HL-60 (cell line): ENCODE measurements at regions not wholly inside any gene's neighbourhood (a gene's known extent, or its start where the extent isn't known, plus 50 kb on each side); places are given as distances from the start of the nearest gene placed in this dataset.

Source experiments
- GABPA ChIP-seq: IDR thresholded peaks from 2 replicates; pipeline ENCODE4 v1.6.1; 2012; ENCODE audit warnings: low read depth
- TF ChIP-seq, protein P1 (sequence below): IDR thresholded peaks from one replicate; pipeline ENCODE4 v1.5.1; 2011; ENCODE audit warnings: low read length, control low read depth, inconsistent platforms; ENCODE audit not compliant: insufficient read depth

DNA sequence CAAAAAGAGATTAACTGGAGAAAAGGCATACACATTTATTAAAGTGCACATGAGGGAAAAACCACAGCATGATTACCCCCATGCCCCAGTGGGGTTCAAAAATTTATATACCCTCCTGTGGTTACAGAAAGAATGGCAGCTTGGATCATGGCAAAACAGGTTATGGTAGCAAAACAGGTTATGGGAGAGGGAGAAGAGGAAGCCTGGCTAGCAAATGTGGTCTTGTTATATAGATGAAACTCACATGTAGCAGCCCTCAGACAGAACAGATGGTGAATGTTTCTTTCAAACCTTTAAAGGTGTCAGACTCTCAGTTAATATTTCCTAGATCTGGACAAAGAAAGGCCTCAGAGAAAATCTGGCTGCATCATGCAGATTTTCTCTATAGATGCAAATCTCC, 178.2 kb upstream of the ZC3H15 start:
- TF ChIP-seq, protein P1, sequence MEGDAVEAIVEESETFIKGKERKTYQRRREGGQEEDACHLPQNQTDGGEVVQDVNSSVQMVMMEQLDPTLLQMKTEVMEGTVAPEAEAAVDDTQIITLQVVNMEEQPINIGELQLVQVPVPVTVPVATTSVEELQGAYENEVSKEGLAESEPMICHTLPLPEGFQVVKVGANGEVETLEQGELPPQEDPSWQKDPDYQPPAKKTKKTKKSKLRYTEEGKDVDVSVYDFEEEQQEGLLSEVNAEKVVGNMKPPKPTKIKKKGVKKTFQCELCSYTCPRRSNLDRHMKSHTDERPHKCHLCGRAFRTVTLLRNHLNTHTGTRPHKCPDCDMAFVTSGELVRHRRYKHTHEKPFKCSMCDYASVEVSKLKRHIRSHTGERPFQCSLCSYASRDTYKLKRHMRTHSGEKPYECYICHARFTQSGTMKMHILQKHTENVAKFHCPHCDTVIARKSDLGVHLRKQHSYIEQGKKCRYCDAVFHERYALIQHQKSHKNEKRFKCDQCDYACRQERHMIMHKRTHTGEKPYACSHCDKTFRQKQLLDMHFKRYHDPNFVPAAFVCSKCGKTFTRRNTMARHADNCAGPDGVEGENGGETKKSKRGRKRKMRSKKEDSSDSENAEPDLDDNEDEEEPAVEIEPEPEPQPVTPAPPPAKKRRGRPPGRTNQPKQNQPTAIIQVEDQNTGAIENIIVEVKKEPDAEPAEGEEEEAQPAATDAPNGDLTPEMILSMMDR: no peak
- no peak for TF ChIP-seq GABPA
